WTC11 (cell line): ENCODE measurements at regions not wholly inside any gene's neighbourhood (a gene's known extent, or its start where the extent isn't known, plus 50 kb on each side); places are given as distances from the start of the nearest gene placed in this dataset.

Experiments
- ATAC-seq: fragments of 200-7000 bp; cut with Tn5 transposase; 2 replicates; pipeline ENCODE4 v1.10.0; 2021; ENCODE audit warnings: mild to moderate bottlenecking, moderate library complexity
- CTCF ChIA-PET: fragments of 300-600 bp; sonication (Branson Sonifier 250); formaldehyde crosslinking; loops from one replicate; lab custom pipeline; 2021; ENCODE audit warnings: antibody characterized with exemption; lab: Charles Lee
- POLR2A ChIA-PET: fragments of 350-600 bp; sonication (Branson Sonifier 250); formaldehyde crosslinking; loops from one replicate; lab custom pipeline; 2021; ENCODE audit warnings: antibody characterized with exemption; lab: Charles Lee
- DNase-seq: peaks from one replicate; pipeline ENCODE4 v3.0.0; 2021; ENCODE audit warnings: low spot score
- H3K27ac Mint-ChIP-seq: 2 replicates; pipeline ENCODE4 v1.8.0; 2021; ENCODE audit warnings: mixed read lengths
- H3K27me3 Mint-ChIP-seq: 2 replicates; pipeline ENCODE4 v1.8.0; 2021; ENCODE audit warnings: low read depth, mild to moderate bottlenecking, moderate library complexity, mixed read lengths
- H3K36me3 Mint-ChIP-seq: 2 replicates; pipeline ENCODE4 v1.8.0; 2021; ENCODE audit warnings: mixed read lengths
- H3K4me1 Mint-ChIP-seq: 2 replicates; pipeline ENCODE4 v1.8.0; 2022; ENCODE audit warnings: mixed read lengths
- H3K4me3 Mint-ChIP-seq: 2 replicates; pipeline ENCODE4 v1.8.0; 2021; ENCODE audit warnings: mild to moderate bottlenecking, moderate library complexity, mixed read lengths
- H3K9me3 Mint-ChIP-seq: 2 replicates; pipeline ENCODE4 v1.8.0; 2021; ENCODE audit warnings: mixed read lengths
- CREB1 ChIP-seq: sonication (generic); formaldehyde crosslinking; IDR thresholded peaks from 2 replicates; pipeline ENCODE4 v1.8.0; 2023; ENCODE audit warnings: mild to moderate bottlenecking, missing genetic modification reagents
- E2F4 ChIP-seq: sonication (generic); formaldehyde crosslinking; IDR thresholded peaks from 2 replicates; pipeline ENCODE4 v1.8.1; 2022; ENCODE audit warnings: low read depth, mild to moderate bottlenecking, moderate library complexity, missing genetic modification reagents, borderline replicate concordance
- ELF4 ChIP-seq: sonication (generic); formaldehyde crosslinking; IDR thresholded peaks from 2 replicates; pipeline ENCODE4 v1.8.1; 2022; ENCODE audit warnings: low read depth, mild to moderate bottlenecking, moderate library complexity, missing genetic modification reagents
- EMX1 ChIP-seq: fragments of 250-450 bp; sonication (Bioruptor Pico); IDR thresholded peaks from 2 replicates; pipeline ENCODE4 v1.8.0; 2021; ENCODE audit warnings: mild to moderate bottlenecking
- ESRRA ChIP-seq: sonication (generic); formaldehyde crosslinking; IDR thresholded peaks from 2 replicates; pipeline ENCODE4 v1.8.1; 2022; ENCODE audit warnings: mild to moderate bottlenecking, missing genetic modification reagents, borderline replicate concordance
- GABPB1 ChIP-seq: sonication (generic); formaldehyde crosslinking; IDR thresholded peaks from 2 replicates; pipeline ENCODE4 v1.8.1; 2023; ENCODE audit warnings: mild to moderate bottlenecking, missing genetic modification reagents
- NR2C2 ChIP-seq: sonication (generic); formaldehyde crosslinking; IDR thresholded peaks from 2 replicates; pipeline ENCODE4 v1.8.0; 2022; ENCODE audit warnings: mild to moderate bottlenecking, missing genetic modification reagents
- SMAD3 ChIP-seq: sonication (generic); formaldehyde crosslinking; IDR thresholded peaks from 2 replicates; pipeline ENCODE4 v1.8.0; 2022; ENCODE audit warnings: missing genetic modification reagents, mild to moderate bottlenecking, borderline replicate concordance
- SMAD4 ChIP-seq: sonication (generic); formaldehyde crosslinking; IDR thresholded peaks from 2 replicates; pipeline ENCODE4 v1.8.0; 2022; ENCODE audit warnings: mild to moderate bottlenecking, missing genetic modification reagents
- SOX15 ChIP-seq: fragments of 250-450 bp; sonication (Bioruptor Pico); IDR thresholded peaks from 2 replicates; pipeline ENCODE4 v1.9.0; 2021; ENCODE audit warnings: mild to moderate bottlenecking
- USF2 ChIP-seq: sonication (generic); formaldehyde crosslinking; IDR thresholded peaks from 2 replicates; pipeline ENCODE4 v1.8.1; 2023; ENCODE audit warnings: mild to moderate bottlenecking, missing genetic modification reagents, moderate library complexity
- ZMAT4 ChIP-seq: fragments of 250-450 bp; sonication (Bioruptor Pico); IDR thresholded peaks from 2 replicates; pipeline ENCODE4 v1.9.0; 2021; ENCODE audit warnings: mild to moderate bottlenecking
- TF ChIP-seq, protein P1 (sequence below): sonication (generic); formaldehyde crosslinking; IDR thresholded peaks from 2 replicates; pipeline ENCODE4 v1.8.1; 2022; ENCODE audit warnings: low read depth, missing genetic modification reagents, borderline replicate concordance
- TF ChIP-seq, protein P2 (sequence below): sonication (generic); formaldehyde crosslinking; conservative IDR thresholded peaks from 2 replicates; pipeline ENCODE4 v1.8.1; 2022; ENCODE audit warnings: mild to moderate bottlenecking, missing genetic modification reagents
- TF ChIP-seq, protein P3 (sequence below): sonication (generic); formaldehyde crosslinking; IDR thresholded peaks from 2 replicates; pipeline ENCODE4 v1.8.1; 2023; ENCODE audit warnings: mild to moderate bottlenecking, missing genetic modification reagents, borderline replicate concordance
- TF ChIP-seq, protein P4 (sequence below): sonication (generic); formaldehyde crosslinking; conservative IDR thresholded peaks from 2 replicates; pipeline ENCODE4 v1.8.1; 2023; ENCODE audit warnings: mild to moderate bottlenecking, low read depth, missing genetic modification reagents, moderate library complexity

GRCh38 chr5:2374703-2375102, 376.8 kb downstream of the IRX2 start:
- TF ChIP-seq NR2C2 (no peak), ELF4 (CRISPR knock-in tag) (no peak), GABPB1 (CRISPR knock-in tag) (no peak), SOX15 (CRISPR knock-in tag) (no peak), ZMAT4 (CRISPR knock-in tag) (no peak)
- TF ChIP-seq, protein P1, sequence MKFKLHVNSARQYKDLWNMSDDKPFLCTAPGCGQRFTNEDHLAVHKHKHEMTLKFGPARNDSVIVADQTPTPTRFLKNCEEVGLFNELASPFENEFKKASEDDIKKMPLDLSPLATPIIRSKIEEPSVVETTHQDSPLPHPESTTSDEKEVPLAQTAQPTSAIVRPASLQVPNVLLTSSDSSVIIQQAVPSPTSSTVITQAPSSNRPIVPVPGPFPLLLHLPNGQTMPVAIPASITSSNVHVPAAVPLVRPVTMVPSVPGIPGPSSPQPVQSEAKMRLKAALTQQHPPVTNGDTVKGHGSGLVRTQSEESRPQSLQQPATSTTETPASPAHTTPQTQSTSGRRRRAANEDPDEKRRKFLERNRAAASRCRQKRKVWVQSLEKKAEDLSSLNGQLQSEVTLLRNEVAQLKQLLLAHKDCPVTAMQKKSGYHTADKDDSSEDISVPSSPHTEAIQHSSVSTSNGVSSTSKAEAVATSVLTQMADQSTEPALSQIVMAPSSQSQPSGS (CRISPR knock-in tag): no peak
- TF ChIP-seq, all 79 proteins: peak for 0
- no peak for DNase-seq
- H3K4me3 Mint-ChIP-seq: no peak overlapping the region
- no peak for ATAC-seq
- no peaks in the 10 kb centered on the region for H3K36me3 Mint-ChIP-seq
- H3K4me1 Mint-ChIP-seq: peaks cover 7% of the 10 kb centered on the region
- POLR2A ChIA-PET: no interaction called here
- peaks cover 3% of the 10 kb centered on the region; the same call in 1 of the 2 replicates for H3K27me3 Mint-ChIP-seq
- H3K27ac Mint-ChIP-seq: no peak overlapping the region
- H3K9me3 Mint-ChIP-seq: peaks cover 15% of the 10 kb centered on the region
- CTCF ChIA-PET: no interaction called here

- peaks cover 3% of the 10 kb centered on the region; the same call in 1 of the 2 replicates for H3K27me3 Mint-ChIP-seq
- ATAC-seq: no peak
- H3K27ac Mint-ChIP-seq: no peak overlapping the region
- TF ChIP-seq, protein P2, sequence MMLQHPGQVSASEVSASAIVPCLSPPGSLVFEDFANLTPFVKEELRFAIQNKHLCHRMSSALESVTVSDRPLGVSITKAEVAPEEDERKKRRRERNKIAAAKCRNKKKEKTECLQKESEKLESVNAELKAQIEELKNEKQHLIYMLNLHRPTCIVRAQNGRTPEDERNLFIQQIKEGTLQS (CRISPR knock-in tag): no peak
- TF ChIP-seq SMAD4 (CRISPR knock-in tag) (no peak), SOX15 (CRISPR knock-in tag) (no peak), ZMAT4 (CRISPR knock-in tag) (no peak), EMX1 (CRISPR knock-in tag) (no peak), ESRRA (CRISPR knock-in tag) (no peak), CREB1 (CRISPR knock-in tag) (no peak), E2F4 (CRISPR knock-in tag) (no peak), SMAD3 (CRISPR knock-in tag) (no peak), USF2 (no peak)
- TF ChIP-seq, protein P3, sequence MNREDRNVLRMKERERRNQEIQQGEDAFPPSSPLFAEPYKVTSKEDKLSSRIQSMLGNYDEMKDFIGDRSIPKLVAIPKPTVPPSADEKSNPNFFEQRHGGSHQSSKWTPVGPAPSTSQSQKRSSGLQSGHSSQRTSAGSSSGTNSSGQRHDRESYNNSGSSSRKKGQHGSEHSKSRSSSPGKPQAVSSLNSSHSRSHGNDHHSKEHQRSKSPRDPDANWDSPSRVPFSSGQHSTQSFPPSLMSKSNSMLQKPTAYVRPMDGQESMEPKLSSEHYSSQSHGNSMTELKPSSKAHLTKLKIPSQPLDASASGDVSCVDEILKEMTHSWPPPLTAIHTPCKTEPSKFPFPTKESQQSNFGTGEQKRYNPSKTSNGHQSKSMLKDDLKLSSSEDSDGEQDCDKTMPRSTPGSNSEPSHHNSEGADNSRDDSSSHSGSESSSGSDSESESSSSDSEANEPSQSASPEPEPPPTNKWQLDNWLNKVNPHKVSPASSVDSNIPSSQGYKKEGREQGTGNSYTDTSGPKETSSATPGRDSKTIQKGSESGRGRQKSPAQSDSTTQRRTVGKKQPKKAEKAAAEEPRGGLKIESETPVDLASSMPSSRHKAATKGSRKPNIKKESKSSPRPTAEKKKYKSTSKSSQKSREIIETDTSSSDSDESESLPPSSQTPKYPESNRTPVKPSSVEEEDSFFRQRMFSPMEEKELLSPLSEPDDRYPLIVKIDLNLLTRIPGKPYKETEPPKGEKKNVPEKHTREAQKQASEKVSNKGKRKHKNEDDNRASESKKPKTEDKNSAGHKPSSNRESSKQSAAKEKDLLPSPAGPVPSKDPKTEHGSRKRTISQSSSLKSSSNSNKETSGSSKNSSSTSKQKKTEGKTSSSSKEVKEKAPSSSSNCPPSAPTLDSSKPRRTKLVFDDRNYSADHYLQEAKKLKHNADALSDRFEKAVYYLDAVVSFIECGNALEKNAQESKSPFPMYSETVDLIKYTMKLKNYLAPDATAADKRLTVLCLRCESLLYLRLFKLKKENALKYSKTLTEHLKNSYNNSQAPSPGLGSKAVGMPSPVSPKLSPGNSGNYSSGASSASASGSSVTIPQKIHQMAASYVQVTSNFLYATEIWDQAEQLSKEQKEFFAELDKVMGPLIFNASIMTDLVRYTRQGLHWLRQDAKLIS (CRISPR knock-in tag): no peak
- TF ChIP-seq, protein P4, sequence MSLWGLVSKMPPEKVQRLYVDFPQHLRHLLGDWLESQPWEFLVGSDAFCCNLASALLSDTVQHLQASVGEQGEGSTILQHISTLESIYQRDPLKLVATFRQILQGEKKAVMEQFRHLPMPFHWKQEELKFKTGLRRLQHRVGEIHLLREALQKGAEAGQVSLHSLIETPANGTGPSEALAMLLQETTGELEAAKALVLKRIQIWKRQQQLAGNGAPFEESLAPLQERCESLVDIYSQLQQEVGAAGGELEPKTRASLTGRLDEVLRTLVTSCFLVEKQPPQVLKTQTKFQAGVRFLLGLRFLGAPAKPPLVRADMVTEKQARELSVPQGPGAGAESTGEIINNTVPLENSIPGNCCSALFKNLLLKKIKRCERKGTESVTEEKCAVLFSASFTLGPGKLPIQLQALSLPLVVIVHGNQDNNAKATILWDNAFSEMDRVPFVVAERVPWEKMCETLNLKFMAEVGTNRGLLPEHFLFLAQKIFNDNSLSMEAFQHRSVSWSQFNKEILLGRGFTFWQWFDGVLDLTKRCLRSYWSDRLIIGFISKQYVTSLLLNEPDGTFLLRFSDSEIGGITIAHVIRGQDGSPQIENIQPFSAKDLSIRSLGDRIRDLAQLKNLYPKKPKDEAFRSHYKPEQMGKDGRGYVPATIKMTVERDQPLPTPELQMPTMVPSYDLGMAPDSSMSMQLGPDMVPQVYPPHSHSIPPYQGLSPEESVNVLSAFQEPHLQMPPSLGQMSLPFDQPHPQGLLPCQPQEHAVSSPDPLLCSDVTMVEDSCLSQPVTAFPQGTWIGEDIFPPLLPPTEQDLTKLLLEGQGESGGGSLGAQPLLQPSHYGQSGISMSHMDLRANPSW (CRISPR knock-in tag): no peak
- ChIA-PET POLR2A (no interaction called here), CTCF (no interaction called here)
- H3K4me1 Mint-ChIP-seq: peaks cover 7% of the 10 kb centered on the region
- DNase-seq: no peak
- peaks cover 23% of the 10 kb centered on the region for H3K9me3 Mint-ChIP-seq
- H3K4me3 Mint-ChIP-seq: no peak overlapping the region
- no peaks in the 10 kb centered on the region for H3K36me3 Mint-ChIP-seq
Measured at GRCh38 chr5:2373631-2374030, 377.8 kb downstream of the IRX2 start.
